ENCODE measurements at regions not wholly inside any gene's neighbourhood (a gene's known extent, or its start where the extent isn't known, plus 50 kb on each side); places are given as distances from the start of the nearest gene placed in this dataset.

GRCh38 chr10:113278664-113279063, 274.2 kb upstream of the HABP2 start:
- no peak overlapping the region for H3K27ac ChIP-seq (ENCODE audit: extremely low read depth, low read depth, low read length)
- no peaks in the 10 kb centered on the region for H3K36me3 ChIP-seq (ENCODE audit: control insufficient read depth in 2 of 2, insufficient read depth in 1 of 2, low read length in 2 of 2)
- ChIA-PET POLR2A (no interaction called here), CTCF (no interaction called here)
- no peak overlapping the region for H3K4me3 ChIP-seq (ENCODE audit: low read depth, low read length)
- TF ChIP-seq ZNF362 (tag by site-specific recombination; IDR thresholded peaks at IDR 0.05) (no peak), ZNF473 (tag by site-specific recombination; IDR thresholded peaks at IDR 0.05) (no peak), SP7 (tag by site-specific recombination; IDR thresholded peaks at IDR 0.05) (no peak), ZNF19 (tag by site-specific recombination; IDR thresholded peaks at IDR 0.05; ENCODE audit: low read depth) (no peak), ZNF677 (tag by site-specific recombination; IDR thresholded peaks at IDR 0.05) (no peak), ZNF391 (tag by site-specific recombination; IDR thresholded peaks at IDR 0.05; ENCODE audit: borderline replicate concordance, low read depth) (no peak), ZNF202 (tag by site-specific recombination; IDR thresholded peaks at IDR 0.05; ENCODE audit: borderline replicate concordance) (no peak), ZBTB7A (tag by site-specific recombination; IDR thresholded peaks at IDR 0.05; ENCODE audit: low read depth) (no peak), ZNF623 (tag by site-specific recombination; IDR thresholded peaks at IDR 0.05) (no peak), ZNF324 (tag by site-specific recombination; IDR thresholded peaks at IDR 0.05) (no peak), ATF2 (tag by site-specific recombination; IDR thresholded peaks at IDR 0.05; ENCODE audit: low read depth) (no peak)
- no peaks in the 10 kb centered on the region for H3K4me1 ChIP-seq (ENCODE audit: control insufficient read depth, insufficient read depth, low read length)
- no peaks in the 10 kb centered on the region for H3K9me3 ChIP-seq (ENCODE audit: control insufficient read depth, insufficient read depth, low read depth, low read length)

- H3K4me3 ChIP-seq (ENCODE audit: low read depth, low read length), result no peak overlapping the region
- ChIA-PET POLR2A (no interaction called here), CTCF (no interaction called here)
- TF ChIP-seq ZNF76 (tag by site-specific recombination; IDR thresholded peaks at IDR 0.05; ENCODE audit: borderline replicate concordance, low read depth), result no peak
- no peak for TF ChIP-seq EGR2 (tag by site-specific recombination; IDR thresholded peaks at IDR 0.05; ENCODE audit: low read depth)
- no peak for TF ChIP-seq PRDM6 (tag by site-specific recombination; IDR thresholded peaks at IDR 0.05)
- no peak for TF ChIP-seq ZXDB (tag by site-specific recombination; IDR thresholded peaks at IDR 0.05)
- no peak for TF ChIP-seq PRDM2 (tag by site-specific recombination; IDR thresholded peaks at IDR 0.05; ENCODE audit: borderline replicate concordance)
- TF ChIP-seq ZNF211 (tag by site-specific recombination; IDR thresholded peaks at IDR 0.05; ENCODE audit: low read depth), result no peak
- TF ChIP-seq ZNF223 (tag by site-specific recombination; IDR thresholded peaks at IDR 0.05), result no peak
- no peak for TF ChIP-seq KLF7 (tag by site-specific recombination; IDR thresholded peaks at IDR 0.05; ENCODE audit: borderline replicate concordance)
- no peak for TF ChIP-seq ZSCAN18 (tag by site-specific recombination; IDR thresholded peaks at IDR 0.05)
- TF ChIP-seq ZNF416 (tag by site-specific recombination; IDR thresholded peaks at IDR 0.05), result no peak
- no peaks in the 10 kb centered on the region for H3K36me3 ChIP-seq (ENCODE audit: control insufficient read depth in 2 of 2, insufficient read depth in 1 of 2, low read length in 2 of 2)
- H3K9me3 ChIP-seq (ENCODE audit: control insufficient read depth, insufficient read depth, low read depth, low read length), result no peaks in the 10 kb centered on the region
- H3K4me1 ChIP-seq (ENCODE audit: control insufficient read depth, insufficient read depth, low read length), result no peaks in the 10 kb centered on the region
- no peak overlapping the region for H3K27ac ChIP-seq (ENCODE audit: extremely low read depth, low read depth, low read length)
Observed at GRCh38 chr10:113279262-113279661, 273.6 kb upstream of the HABP2 start.

All from HEK293 (cell line).